ENCODE measurements at regions not wholly inside any gene's neighbourhood (a gene's known extent, or its start where the extent isn't known, plus 50 kb on each side); places are given as distances from the start of the nearest gene placed in this dataset.

- H3K27ac ChIP-seq = no peak overlapping the region
- in situ Hi-C loops (cut with HindIII; ENCODE audit: low pct_ligation_motif_present, low sequenced_read_pairs) = no loop called here
- H3K36me3 ChIP-seq (replicated peaks) = no peaks in the 10 kb centered on the region
- no peak overlapping the region for H3K4me3 ChIP-seq (ENCODE audit: low read depth, low read length)
- H3K27me3 ChIP-seq (replicated peaks) = no peaks in the 10 kb centered on the region
- no peak for DNase-seq
- no peak for TF ChIP-seq CTCF (IDR thresholded peaks at IDR 0.05; ENCODE audit: low read depth, low read length, missing control alignments)
Measured at GRCh38 chr5:38737976-38738375, 107.8 kb upstream of the OSMR start.

GRCh38 chr5:38739011-38739704 is 106.7 kb upstream of the OSMR start:
- DNase-seq = no peak
- Histone ChIP-seq H3K36me3 (replicated peaks) (no peaks in the 10 kb centered on the region), H3K27me3 (replicated peaks) (no peaks in the 10 kb centered on the region), H3K27ac (no peak overlapping the region), H3K4me3 (ENCODE audit: low read depth, low read length) (no peak overlapping the region)
- no peak for TF ChIP-seq CTCF (IDR thresholded peaks at IDR 0.05; ENCODE audit: low read depth, low read length, missing control alignments)
- in situ Hi-C loops (cut with HindIII; ENCODE audit: low pct_ligation_motif_present, low sequenced_read_pairs) = no loop called here

- DNase-seq = no peak
- in situ Hi-C loops (cut with HindIII; ENCODE audit: low pct_ligation_motif_present, low sequenced_read_pairs) = no loop called here
- Histone ChIP-seq H3K27me3 (replicated peaks) (no peaks in the 10 kb centered on the region), H3K36me3 (replicated peaks) (no peaks in the 10 kb centered on the region), H3K4me3 (ENCODE audit: low read depth, low read length) (no peak overlapping the region), H3K27ac (no peak overlapping the region)
- no peak for TF ChIP-seq CTCF (IDR thresholded peaks at IDR 0.05; ENCODE audit: low read depth, low read length, missing control alignments)
Measured at GRCh38 chr5:38739705-38740045, 106.1 kb upstream of the OSMR start.

- Histone ChIP-seq H3K36me3 (replicated peaks) (no peaks in the 10 kb centered on the region), H3K27ac (no peak overlapping the region), H3K27me3 (replicated peaks) (no peaks in the 10 kb centered on the region), H3K4me3 (ENCODE audit: low read depth, low read length) (no peak overlapping the region)
- DNase-seq = no peak
- in situ Hi-C loops (cut with HindIII; ENCODE audit: low pct_ligation_motif_present, low sequenced_read_pairs) = no loop called here
- TF ChIP-seq CTCF (IDR thresholded peaks at IDR 0.05; ENCODE audit: low read depth, low read length, missing control alignments) = no peak
Measured at GRCh38 chr5:38742821-38743220, 103.0 kb upstream of the OSMR start.

GRCh38 chr5:38743562-38743961 is 102.2 kb upstream of the OSMR start:
- DNase-seq = no peak
- no peak overlapping the region for H3K4me3 ChIP-seq (ENCODE audit: low read depth, low read length)
- no peak for TF ChIP-seq CTCF (IDR thresholded peaks at IDR 0.05; ENCODE audit: low read depth, low read length, missing control alignments)
- H3K27ac ChIP-seq = no peak overlapping the region
- in situ Hi-C loops (cut with HindIII; ENCODE audit: low pct_ligation_motif_present, low sequenced_read_pairs) = no loop called here
- no peaks in the 10 kb centered on the region for H3K27me3 ChIP-seq (replicated peaks)
- no peaks in the 10 kb centered on the region for H3K36me3 ChIP-seq (replicated peaks)

Data from brain microvascular endothelial cell (primary cell).